ENCODE measurements at regions not wholly inside any gene's neighbourhood (a gene's known extent, or its start where the extent isn't known, plus 50 kb on each side); places are given as distances from the start of the nearest gene placed in this dataset.

- TF ChIP-seq, protein P1, sequence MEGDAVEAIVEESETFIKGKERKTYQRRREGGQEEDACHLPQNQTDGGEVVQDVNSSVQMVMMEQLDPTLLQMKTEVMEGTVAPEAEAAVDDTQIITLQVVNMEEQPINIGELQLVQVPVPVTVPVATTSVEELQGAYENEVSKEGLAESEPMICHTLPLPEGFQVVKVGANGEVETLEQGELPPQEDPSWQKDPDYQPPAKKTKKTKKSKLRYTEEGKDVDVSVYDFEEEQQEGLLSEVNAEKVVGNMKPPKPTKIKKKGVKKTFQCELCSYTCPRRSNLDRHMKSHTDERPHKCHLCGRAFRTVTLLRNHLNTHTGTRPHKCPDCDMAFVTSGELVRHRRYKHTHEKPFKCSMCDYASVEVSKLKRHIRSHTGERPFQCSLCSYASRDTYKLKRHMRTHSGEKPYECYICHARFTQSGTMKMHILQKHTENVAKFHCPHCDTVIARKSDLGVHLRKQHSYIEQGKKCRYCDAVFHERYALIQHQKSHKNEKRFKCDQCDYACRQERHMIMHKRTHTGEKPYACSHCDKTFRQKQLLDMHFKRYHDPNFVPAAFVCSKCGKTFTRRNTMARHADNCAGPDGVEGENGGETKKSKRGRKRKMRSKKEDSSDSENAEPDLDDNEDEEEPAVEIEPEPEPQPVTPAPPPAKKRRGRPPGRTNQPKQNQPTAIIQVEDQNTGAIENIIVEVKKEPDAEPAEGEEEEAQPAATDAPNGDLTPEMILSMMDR (IDR thresholded peaks at IDR 0.05), result no peak
- no peak for DNase-seq
Observed at GRCh38 chr21:24163539-24163938, 1443.7 kb downstream of the MRPL39 start.

GRCh38 chr21:24160528-24160927, 1446.8 kb downstream of the MRPL39 start:
- Histone ChIP-seq H3K27ac (no peak overlapping the region), H3K9me3 (no peaks in the 10 kb centered on the region), H3K4me3 (no peak overlapping the region), H3K36me3 (no peaks in the 10 kb centered on the region), H3K4me1 (no peaks in the 10 kb centered on the region), H3K27me3 (no peaks in the 10 kb centered on the region)
- no peak for DNase-seq
- TF ChIP-seq, protein P1 (IDR thresholded peaks at IDR 0.05), result no peak
- no peak for ATAC-seq
- intact Hi-C loops (cut with DNase I), result no loop called here

More at GRCh38 chr21:24163539-24163938, 1443.7 kb downstream of the MRPL39 start:
- Histone ChIP-seq H3K4me1 (no peaks in the 10 kb centered on the region), H3K36me3 (no peaks in the 10 kb centered on the region), H3K4me3 (no peak overlapping the region), H3K9me3 (no peaks in the 10 kb centered on the region), H3K27me3 (no peaks in the 10 kb centered on the region), H3K27ac (no peak overlapping the region)
- ATAC-seq, result no peak
- intact Hi-C loops (cut with DNase I), result no loop called here

GRCh38 chr21:24153137-24153536, 1454.1 kb downstream of the MRPL39 start:
- DNase-seq, result no peak
- no peaks in the 10 kb centered on the region for H3K4me1 ChIP-seq
- no peak overlapping the region for H3K4me3 ChIP-seq
- intact Hi-C loops (cut with DNase I), result no loop called here
- ATAC-seq, result no peak
- H3K27me3 ChIP-seq, result no peaks in the 10 kb centered on the region
- no peak overlapping the region for H3K27ac ChIP-seq
- TF ChIP-seq, protein P1 (IDR thresholded peaks at IDR 0.05), result no peak
- no peaks in the 10 kb centered on the region for H3K9me3 ChIP-seq
- H3K36me3 ChIP-seq, result no peaks in the 10 kb centered on the region

GRCh38 chr21:24150753-24151152, 1456.5 kb downstream of the MRPL39 start:
- Histone ChIP-seq H3K4me1 (no peaks in the 10 kb centered on the region), H3K9me3 (no peaks in the 10 kb centered on the region), H3K36me3 (no peaks in the 10 kb centered on the region), H3K4me3 (no peak overlapping the region), H3K27ac (no peak overlapping the region), H3K27me3 (no peaks in the 10 kb centered on the region)
- TF ChIP-seq, protein P1 (IDR thresholded peaks at IDR 0.05), result no peak
- no peak for ATAC-seq
- intact Hi-C loops (cut with DNase I), result no loop called here
- DNase-seq, result no peak

- Histone ChIP-seq H3K4me3 (no peak overlapping the region), H3K27ac (no peak overlapping the region), H3K9me3 (no peaks in the 10 kb centered on the region), H3K36me3 (no peaks in the 10 kb centered on the region), H3K4me1 (no peaks in the 10 kb centered on the region), H3K27me3 (no peaks in the 10 kb centered on the region)
- TF ChIP-seq, protein P1 (IDR thresholded peaks at IDR 0.05), result no peak
- intact Hi-C loops (cut with DNase I), result no loop called here
- DNase-seq (no peak), ATAC-seq (no peak)
Observed at GRCh38 chr21:24148461-24148860, 1458.8 kb downstream of the MRPL39 start.

- Histone ChIP-seq H3K27me3 (no peaks in the 10 kb centered on the region), H3K4me1 (no peaks in the 10 kb centered on the region), H3K36me3 (no peaks in the 10 kb centered on the region), H3K27ac (no peak overlapping the region), H3K9me3 (no peaks in the 10 kb centered on the region), H3K4me3 (no peak overlapping the region)
- TF ChIP-seq, protein P1 (IDR thresholded peaks at IDR 0.05), result no peak
- intact Hi-C loops (cut with DNase I), result no loop called here
- no peak for ATAC-seq
- no peak for DNase-seq
Observed at GRCh38 chr21:24147674-24148073, 1459.6 kb downstream of the MRPL39 start.
